Non-pigmented ciliary epithelial cell (primary cell): ENCODE measurements at regions not wholly inside any gene's neighbourhood (a gene's known extent, or its start where the extent isn't known, plus 50 kb on each side); places are given as distances from the start of the nearest gene placed in this dataset.

Source experiments
- DNase-seq: peaks from one replicate; pipeline ENCODE4 v3.0.0-alpha.2; 2010; ENCODE audit warnings: low read depth

DNA sequence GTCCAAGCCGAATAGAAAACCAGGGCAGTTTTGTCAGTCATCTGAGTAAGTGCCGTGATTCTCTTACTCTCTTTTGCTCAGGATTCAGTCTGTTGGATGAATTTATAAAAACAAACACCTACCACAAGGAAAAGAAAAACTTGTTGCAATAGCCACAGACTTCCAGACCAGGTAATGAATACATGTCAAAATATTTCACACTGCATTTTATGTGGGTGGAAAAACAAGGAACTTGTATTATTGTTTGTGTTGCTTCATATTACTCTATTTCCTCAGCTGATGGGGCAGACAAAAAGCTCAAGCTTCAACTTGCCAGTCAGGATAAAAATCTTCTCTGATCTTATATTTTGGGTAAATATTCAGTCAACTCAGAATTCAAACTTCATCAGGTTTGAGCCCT is 1125.7 kb downstream of the NLGN4Y start:
- no peak for DNase-seq

GRCh38 chrY:15688531-15688930 is 1164.2 kb downstream of the NLGN4Y start:
- DNase-seq: no peak

DNA sequence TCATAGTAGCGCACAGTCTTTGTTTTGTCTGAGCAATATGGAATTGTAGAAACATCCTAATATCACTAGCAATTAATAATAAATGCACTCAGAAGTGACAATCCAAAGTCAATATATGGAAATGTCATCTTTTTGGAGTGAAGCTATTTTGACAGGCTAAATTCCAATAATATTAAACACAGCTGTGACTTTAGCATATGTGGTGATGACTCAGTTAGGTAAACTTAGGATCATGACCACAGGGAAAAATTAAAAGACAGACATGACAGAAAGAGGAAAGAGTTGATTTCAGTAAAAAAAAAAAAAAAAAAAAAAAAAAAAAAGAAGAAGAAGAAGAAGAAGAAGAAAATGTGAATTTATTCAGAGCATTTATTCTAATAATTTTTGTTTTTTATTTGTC is 1165.7 kb downstream of the NLGN4Y start:
- no peak for DNase-seq

DNA sequence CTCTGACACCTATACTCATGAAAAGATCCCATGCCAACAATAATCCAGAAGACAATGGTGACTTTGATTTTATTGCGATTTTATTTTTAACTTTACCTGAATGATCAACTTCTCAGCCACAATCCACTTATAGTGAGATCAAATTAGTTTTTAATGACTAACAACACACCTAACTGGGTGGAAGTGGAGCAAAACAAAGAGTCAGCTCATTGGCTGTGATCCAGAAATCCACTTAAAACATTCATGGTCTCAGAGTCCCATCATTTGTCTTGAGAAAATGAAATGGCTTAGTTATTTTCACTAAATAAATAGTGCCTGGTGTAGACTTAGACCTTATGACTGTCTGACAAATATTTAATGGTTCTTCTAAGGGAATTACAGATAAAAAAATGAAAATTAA is 1177.8 kb downstream of the NLGN4Y start:
- no peak for DNase-seq

- DNase-seq: no peak
Observed at GRCh38 chrY:15704906-15705305, 1180.6 kb downstream of the NLGN4Y start.

DNA sequence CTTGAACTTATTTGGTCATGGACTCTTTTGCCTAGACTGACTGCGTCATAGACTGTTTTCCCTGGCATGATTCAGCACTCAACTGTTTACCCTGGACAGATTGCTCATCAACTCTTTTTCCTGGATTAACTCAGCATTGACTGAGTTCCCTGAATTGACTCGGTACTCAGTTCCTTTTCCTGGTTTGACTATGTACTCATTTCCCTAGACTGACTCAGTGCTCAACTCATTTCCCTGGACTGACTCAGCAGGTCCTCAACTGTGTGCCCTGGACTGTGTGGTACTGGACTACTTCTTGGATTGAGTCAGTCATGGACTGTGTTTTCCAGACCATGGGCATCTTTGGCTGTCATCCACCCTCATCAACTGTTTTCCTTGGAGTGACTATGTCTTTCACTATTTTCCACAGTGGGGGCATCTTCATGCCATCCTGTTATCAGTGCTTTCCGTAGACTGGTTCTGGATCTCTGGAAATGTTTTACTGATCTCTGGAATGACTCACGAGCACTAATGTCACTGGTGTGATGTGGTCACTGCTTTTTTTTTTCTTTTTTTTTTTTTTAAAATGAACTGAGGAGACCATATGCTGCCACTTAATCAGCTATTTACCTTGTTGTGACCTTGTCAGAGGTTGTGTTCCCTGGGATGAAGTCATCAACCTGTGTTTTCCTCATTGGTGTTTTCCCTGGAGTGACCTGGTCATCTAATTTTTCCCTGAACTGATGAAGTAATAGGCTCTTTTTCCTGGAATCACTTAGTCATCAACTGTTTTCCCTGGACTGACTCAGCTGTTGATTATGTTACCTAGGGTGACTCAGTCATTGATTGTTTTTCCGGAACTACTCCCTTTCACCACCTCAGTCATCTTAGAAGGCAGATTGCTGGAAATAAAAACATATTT is 1225.5 kb downstream of the NLGN4Y start:
- DNase-seq: no peak

- DNase-seq: no peak
Observed at GRCh38 chrY:15751001-15751400, 1226.7 kb downstream of the NLGN4Y start.

DNA sequence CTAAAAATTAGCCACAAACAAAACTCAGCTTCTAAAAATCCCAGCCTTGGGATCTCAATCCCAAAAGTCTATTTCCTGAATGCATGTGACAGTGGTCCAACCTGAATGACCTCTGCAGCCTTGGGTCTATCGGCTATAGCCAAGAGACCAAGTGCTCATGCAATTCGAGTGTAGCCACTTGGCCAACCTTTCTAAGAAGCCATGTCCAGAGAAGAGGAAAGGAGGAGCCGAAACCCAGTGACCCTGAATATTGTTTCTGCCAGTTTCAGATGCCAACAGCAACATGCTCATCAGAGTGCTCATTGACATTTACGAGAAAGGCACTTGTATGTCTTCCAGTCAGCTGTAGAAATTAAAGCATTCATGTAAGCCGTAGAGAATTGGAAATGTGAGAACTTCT is 1231.9 kb downstream of the NLGN4Y start:
- DNase-seq: no peak

DNA sequence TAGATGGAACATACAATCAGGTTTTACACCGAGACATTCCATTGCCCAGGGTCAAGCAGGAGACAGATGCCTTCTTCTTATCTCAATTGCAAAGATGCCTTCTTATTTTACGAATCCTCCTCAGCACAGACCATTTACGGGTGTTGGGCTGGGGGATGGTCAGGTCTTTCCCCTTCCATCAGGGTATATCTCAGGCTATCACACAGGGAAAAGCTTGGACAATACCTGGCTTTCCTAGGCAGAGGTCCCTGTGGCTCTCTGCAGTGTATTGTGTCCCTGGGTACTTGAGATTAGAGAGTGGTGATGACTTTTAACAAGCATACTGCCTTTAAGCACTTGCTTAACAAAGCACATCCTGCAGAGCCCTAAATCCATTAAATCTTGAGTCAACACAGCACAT is 1249.2 kb downstream of the NLGN4Y start:
- DNase-seq: no peak

DNA sequence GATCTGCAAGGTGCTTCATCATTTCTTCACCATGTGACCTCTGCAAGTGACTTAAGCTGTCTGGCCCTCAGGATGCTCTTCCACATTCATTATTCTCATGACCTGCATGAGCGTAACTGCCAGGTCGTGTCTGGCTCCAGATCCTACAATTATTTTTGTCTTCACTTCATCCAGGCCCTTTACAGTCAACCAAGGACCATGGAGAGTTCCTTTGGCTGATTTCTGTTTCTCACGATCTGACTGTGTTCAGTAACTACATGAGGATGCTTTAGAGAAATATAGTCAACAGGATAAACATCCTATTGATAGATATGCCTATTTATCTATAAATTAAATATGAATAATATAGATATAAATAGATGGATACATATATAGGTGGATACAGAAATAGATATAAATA is 1251.6 kb downstream of the NLGN4Y start:
- no peak for DNase-seq

GRCh38 chrY:15779891-15780290 is 1255.6 kb downstream of the NLGN4Y start:
- no peak for DNase-seq

DNA sequence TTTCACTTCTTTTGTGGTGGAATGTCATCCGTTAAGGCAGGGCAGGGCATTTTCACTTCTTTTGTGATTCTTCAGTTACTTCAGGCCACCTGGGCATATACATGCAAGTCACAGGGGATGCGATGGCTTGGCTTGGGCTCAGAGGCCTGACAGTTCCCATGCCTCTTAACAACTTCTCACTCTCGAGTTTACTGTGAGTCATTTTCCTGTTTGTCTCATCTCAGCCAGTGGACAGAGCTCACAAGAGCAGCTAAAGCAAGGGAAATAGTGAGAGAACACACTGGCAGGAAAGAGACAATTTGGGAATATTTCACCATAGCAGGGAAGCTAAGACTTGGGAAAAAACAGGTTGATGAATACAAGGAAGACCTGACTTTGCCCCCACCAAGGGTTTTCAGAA is 1275.7 kb downstream of the NLGN4Y start:
- no peak for DNase-seq

GRCh38 chrY:15805985-15806384 is 1281.7 kb downstream of the NLGN4Y start:
- no peak for DNase-seq

DNA sequence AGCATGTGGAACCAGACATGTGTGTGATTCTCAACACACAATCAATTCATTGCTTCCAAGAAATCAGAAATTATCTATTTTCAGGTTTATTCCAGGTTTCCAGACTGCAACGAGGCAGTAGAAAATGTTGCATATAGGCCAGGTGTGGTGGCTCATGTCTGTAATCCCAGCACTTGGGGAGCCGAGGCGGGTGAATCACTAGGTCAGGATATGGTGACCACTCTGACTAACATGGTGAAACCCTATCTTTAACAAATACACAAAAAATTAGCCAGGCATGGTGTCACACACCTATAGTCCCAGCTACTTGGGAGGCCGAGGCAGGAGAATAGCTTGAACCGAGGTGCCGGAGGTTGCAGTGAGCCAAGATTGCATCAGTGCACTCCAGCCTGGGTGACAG is 1289.9 kb downstream of the NLGN4Y start:
- DNase-seq: no peak
